ENCODE measurements at regions not wholly inside any gene's neighbourhood (a gene's known extent, or its start where the extent isn't known, plus 50 kb on each side); places are given as distances from the start of the nearest gene placed in this dataset.
A peak's percentile ranks its signal among the peaks of the same experiment; 100 is the strongest.

GRCh38 chr10:21315645-21316220, 209.7 kb downstream of the SKIDA1 start:
- Mint-ChIP-seq H3K9me3 (ENCODE audit: unreplicated experiment) (no peaks in the 10 kb centered on the region), H3K4me3 (ENCODE audit: unreplicated experiment) (peak overlapping the region; percentile 6), H3K27ac (ENCODE audit: low read depth, unreplicated experiment) (peak overlapping the region; percentile 61), H3K27me3 (ENCODE audit: insufficient read depth, unreplicated experiment) (no peaks in the 10 kb centered on the region), H3K4me1 (ENCODE audit: insufficient read depth, unreplicated experiment) (peaks cover 31% of the 10 kb centered on the region), H3K36me3 (ENCODE audit: insufficient read depth, unreplicated experiment) (no peaks in the 10 kb centered on the region)
- no peak for TF ChIP-seq CTCF (IDR thresholded peaks at IDR 0.05; ENCODE audit: unreplicated experiment)
- no TSS peak for BruUV-seq (replicated peaks)
- intact Hi-C loops (cut with micrococcal nuclease), result no loop called here
- POLR2A ChIA-PET, result interaction anchor here (0.7 to 3.3 kb wide), 13 partner anchors 9 to 250 kb away, joined by 3 to 19 read pairs (median 3); no protein-coding TSS in a partner anchor
- CTCF ChIA-PET, result interaction anchor here (1.0 to 1.4 kb wide), 3 partner anchors 9 to 37 kb away, joined by 3 to 5 read pairs (median 4); no protein-coding TSS in a partner anchor
- DNase-seq (ENCODE audit: unreplicated experiment), result peak; percentile 94

- intact Hi-C loops (cut with micrococcal nuclease), result no loop called here
These were observed 210.4 kb downstream of the SKIDA1 start for GRCh38 chr10:21314906-21315644.

GRCh38 chr10:21314111-21314626, 211.3 kb downstream of the SKIDA1 start:
- Mint-ChIP-seq H3K36me3 (ENCODE audit: insufficient read depth, unreplicated experiment) (no peaks in the 10 kb centered on the region), H3K27me3 (ENCODE audit: insufficient read depth, unreplicated experiment) (no peaks in the 10 kb centered on the region), H3K4me3 (ENCODE audit: unreplicated experiment) (no peak overlapping the region), H3K9me3 (ENCODE audit: unreplicated experiment) (no peaks in the 10 kb centered on the region), H3K27ac (ENCODE audit: low read depth, unreplicated experiment) (peak overlapping the region; percentile 61), H3K4me1 (ENCODE audit: insufficient read depth, unreplicated experiment) (peaks cover 31% of the 10 kb centered on the region)
- intact Hi-C loops (cut with micrococcal nuclease), result no loop called here
- DNase-seq (ENCODE audit: unreplicated experiment), result no peak
- no TSS peak for BruUV-seq (replicated peaks)
- POLR2A ChIA-PET, result interaction anchor here (0.6 to 3.3 kb wide), 6 partner anchors 15 to 63 kb away, joined by 3 to 19 read pairs (median 5); no protein-coding TSS in a partner anchor
- TF ChIP-seq CTCF (IDR thresholded peaks at IDR 0.05; ENCODE audit: unreplicated experiment), result no peak
- CTCF ChIA-PET, result interaction anchor here (1.1 to 1.4 kb wide), 3 partner anchors 20 to 35 kb away, joined by 3 to 7 read pairs (median 6); no protein-coding TSS in a partner anchor

More at GRCh38 chr10:21314906-21315644, 210.4 kb downstream of the SKIDA1 start:
- ChIA-PET CTCF (interaction anchor here (1.0 to 1.4 kb wide), 3 partner anchors 9 to 36 kb away, joined by 3 to 5 read pairs (median 4); no protein-coding TSS in a partner anchor), POLR2A (interaction anchor here (0.6 to 3.3 kb wide), 14 partner anchors 8 to 249 kb away, joined by 3 to 19 read pairs (median 4); no protein-coding TSS in a partner anchor)
- peaks cover 31% of the 10 kb centered on the region for H3K4me1 Mint-ChIP-seq (ENCODE audit: insufficient read depth, unreplicated experiment)
- no peak overlapping the region for H3K4me3 Mint-ChIP-seq (ENCODE audit: unreplicated experiment)
- H3K36me3 Mint-ChIP-seq (ENCODE audit: insufficient read depth, unreplicated experiment), result no peaks in the 10 kb centered on the region
- no peaks in the 10 kb centered on the region for H3K9me3 Mint-ChIP-seq (ENCODE audit: unreplicated experiment)
- TF ChIP-seq CTCF (IDR thresholded peaks at IDR 0.05; ENCODE audit: unreplicated experiment), result no peak
- peak; percentile 91 for DNase-seq (ENCODE audit: unreplicated experiment)
- peak overlapping the region; percentile 61 for H3K27ac Mint-ChIP-seq (ENCODE audit: low read depth, unreplicated experiment)
- no TSS peak for BruUV-seq (replicated peaks)
- H3K27me3 Mint-ChIP-seq (ENCODE audit: insufficient read depth, unreplicated experiment), result no peaks in the 10 kb centered on the region

GRCh38 chr10:21313691-21314090, 211.8 kb downstream of the SKIDA1 start:
- H3K4me3 Mint-ChIP-seq (ENCODE audit: unreplicated experiment), result no peak overlapping the region
- intact Hi-C loops (cut with micrococcal nuclease), result no loop called here
- no peak for TF ChIP-seq CTCF (IDR thresholded peaks at IDR 0.05; ENCODE audit: unreplicated experiment)

More at GRCh38 chr10:21313691-21314090, 211.8 kb downstream of the SKIDA1 start:
- H3K27ac Mint-ChIP-seq (ENCODE audit: low read depth, unreplicated experiment), result peak overlapping the region; percentile 54
- peaks cover 28% of the 10 kb centered on the region for H3K4me1 Mint-ChIP-seq (ENCODE audit: insufficient read depth, unreplicated experiment)
- H3K36me3 Mint-ChIP-seq (ENCODE audit: insufficient read depth, unreplicated experiment), result no peaks in the 10 kb centered on the region
- ChIA-PET POLR2A (interaction anchor here (2.9 to 3.3 kb wide), 2 partner anchors 23 to 50 kb away, joined by 17 to 19 read pairs; no protein-coding TSS in a partner anchor), CTCF (interaction anchor here (1.1 to 1.4 kb wide), 2 partner anchors 21 to 35 kb away, joined by 6 to 7 read pairs; no protein-coding TSS in a partner anchor)
- H3K27me3 Mint-ChIP-seq (ENCODE audit: insufficient read depth, unreplicated experiment), result no peaks in the 10 kb centered on the region
- no peak for DNase-seq (ENCODE audit: unreplicated experiment)
- BruUV-seq (replicated peaks), result no TSS peak
- H3K9me3 Mint-ChIP-seq (ENCODE audit: unreplicated experiment), result no peaks in the 10 kb centered on the region

Measured in MCF 10A (cell line).